Naive thymus-derived CD4-positive, alpha-beta T cell (primary cell): ENCODE measurements at regions not wholly inside any gene's neighbourhood (a gene's known extent, or its start where the extent isn't known, plus 50 kb on each side); places are given as distances from the start of the nearest gene placed in this dataset.

Experiments
- ATAC-seq: fragments of 150-1000 bp; cut with Tn5 transposase; 2 replicates; pipeline ENCODE4 v1.10.0; 2021; ENCODE audit warnings: mild to moderate bottlenecking, moderate library complexity
- CTCF ChIA-PET: fragments of 350-600 bp; sonication (Branson Sonifier 250); formaldehyde crosslinking; loops from one replicate; lab custom pipeline; 2021; ENCODE audit warnings: antibody characterized with exemption; lab: Charles Lee
- POLR2A ChIA-PET: fragments of 350-600 bp; sonication (Branson Sonifier 250); formaldehyde crosslinking; loops from one replicate; lab custom pipeline; 2021; ENCODE audit warnings: antibody characterized with exemption, inconsistent platforms; lab: Charles Lee
- DNase-seq, 9 donors: peaks; one replicate each; pipeline versions ENCODE4 v3.0.0 to v3.0.0-alpha.2; 2020 to 2022; ENCODE audit warnings: mixed read lengths in 1 of 9
- H3K27ac ChIP-seq: one replicate; pipeline ENCODE4 v1.7.0; 2013; ENCODE audit warnings: mild to moderate bottlenecking, low read depth, low read length, moderate library complexity
- H3K27me3 ChIP-seq, 2 donors: one replicate each; pipeline ENCODE4 v1.7.0; 2013; ENCODE audit warnings: low read length in 2 of 2, mild to moderate bottlenecking in 2 of 2, moderate library complexity in 2 of 2; ENCODE audit not compliant: control insufficient read depth in 2 of 2, insufficient read depth in 2 of 2
- H3K36me3 ChIP-seq, 3 experiments: 1 replicate in 2 of 3; 2 replicates in 1 of 3; pipeline ENCODE4 v1.7.0; 2013; ENCODE audit warnings: low read length in 3 of 3, mild to moderate bottlenecking in 3 of 3, moderate library complexity in 1 of 3; ENCODE audit not compliant: insufficient read depth in 3 of 3, control insufficient read depth in 2 of 3
- H3K4me1 ChIP-seq, 2 donors: one replicate each; pipeline ENCODE4 v1.7.0; 2013; ENCODE audit warnings: low read length in 2 of 2, mild to moderate bottlenecking in 2 of 2, moderate library complexity in 1 of 2; ENCODE audit not compliant: control insufficient read depth in 2 of 2, insufficient read depth in 2 of 2
- H3K4me3 ChIP-seq: 2 replicates; pipeline ENCODE4 v1.7.0; 2013; ENCODE audit warnings: mild to moderate bottlenecking, low read length
- H3K9me3 ChIP-seq, 3 experiments: 1 replicate in 2 of 3; 2 replicates in 1 of 3; pipeline ENCODE4 v1.7.0; 2013; ENCODE audit warnings: low read length in 3 of 3; ENCODE audit not compliant: control insufficient read depth in 2 of 3
- H3K27ac Mint-ChIP-seq, 9 donors: one replicate each; pipeline ENCODE4 v1.8.0; 2020 to 2022; ENCODE audit warnings: mixed read lengths in 9 of 9, mild to moderate bottlenecking in 8 of 9, moderate library complexity in 5 of 9, inconsistent platforms in 2 of 9
- H3K27me3 Mint-ChIP-seq, 5 donors: one replicate each; pipeline ENCODE4 v1.8.0; 2021 to 2022; ENCODE audit warnings: mixed read lengths in 5 of 5, mild to moderate bottlenecking in 1 of 5
- H3K36me3 Mint-ChIP-seq, 5 donors: one replicate each; pipeline ENCODE4 v1.8.0; 2020 to 2022; ENCODE audit warnings: mixed read lengths in 5 of 5, mild to moderate bottlenecking in 3 of 5, inconsistent platforms in 1 of 5
- H3K4me1 Mint-ChIP-seq, 7 donors: one replicate each; pipeline ENCODE4 v1.8.0; 2020 to 2022; ENCODE audit warnings: mixed read lengths in 7 of 7, mild to moderate bottlenecking in 3 of 7, inconsistent platforms in 1 of 7
- H3K4me3 Mint-ChIP-seq, 10 donors: one replicate each; pipeline ENCODE4 v1.8.0; 2020 to 2022; ENCODE audit warnings: mild to moderate bottlenecking in 10 of 10, mixed read lengths in 10 of 10, moderate library complexity in 6 of 10, inconsistent platforms in 2 of 10
- H3K9me3 Mint-ChIP-seq, 11 donors: one replicate each; pipeline ENCODE4 v1.8.0; 2020 to 2022; ENCODE audit warnings: mixed read lengths in 11 of 11, mild to moderate bottlenecking in 4 of 11, inconsistent platforms in 1 of 11, moderate library complexity in 1 of 11
- intact Hi-C, 2 donors: fragments of 100-400 bp; cut with micrococcal nuclease; formaldehyde crosslinking; loops; one replicate each; pipeline ENCODE4 v1.15.1; 2023

DNA sequence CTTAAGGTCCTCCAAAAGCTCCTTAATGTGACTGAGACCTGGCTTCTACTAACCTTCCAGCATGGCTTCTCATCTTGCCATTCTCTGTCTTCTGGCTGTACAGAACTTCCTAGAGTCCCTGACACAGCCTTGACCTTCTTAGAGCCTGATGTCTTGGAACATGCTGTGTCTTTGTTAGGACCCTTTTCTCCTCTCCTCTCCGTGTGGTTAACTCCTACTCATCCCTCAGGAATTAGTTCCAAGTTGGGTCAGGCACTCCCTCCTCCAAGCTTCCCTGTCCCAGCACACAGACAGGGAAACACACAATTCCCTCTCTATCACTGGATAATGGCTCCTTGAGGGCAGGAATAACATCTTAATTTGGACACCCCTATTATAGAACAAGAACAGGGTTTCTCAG, 275.4 kb upstream of the USP24 start:
- ATAC-seq (no peak), DNase-seq (no peak)
- POLR2A ChIA-PET: no interaction called here
- no peaks in the 10 kb centered on the region for H3K4me1 Mint-ChIP-seq
- peaks cover 0 to 4% (median 0%) of the 10 kb centered on the region in 11 donors for H3K9me3 Mint-ChIP-seq
- Histone ChIP-seq H3K27ac (no peak overlapping the region), H3K4me3 (no peak overlapping the region), H3K9me3 (no peaks in the 10 kb centered on the region), H3K4me1 (no peaks in the 10 kb centered on the region), H3K36me3 (no peaks in the 10 kb centered on the region), H3K27me3 (no peaks in the 10 kb centered on the region)
- CTCF ChIA-PET: no interaction called here
- peaks cover 0 to 4% (median 0%) of the 10 kb centered on the region in 5 donors for H3K36me3 Mint-ChIP-seq
- H3K27me3 Mint-ChIP-seq: peaks cover 0 to 11% (median 5%) of the 10 kb centered on the region in 5 donors
- no peak overlapping the region for H3K27ac Mint-ChIP-seq
- intact Hi-C loops: no loop called here
- H3K4me3 Mint-ChIP-seq: no peak overlapping the region

DNA sequence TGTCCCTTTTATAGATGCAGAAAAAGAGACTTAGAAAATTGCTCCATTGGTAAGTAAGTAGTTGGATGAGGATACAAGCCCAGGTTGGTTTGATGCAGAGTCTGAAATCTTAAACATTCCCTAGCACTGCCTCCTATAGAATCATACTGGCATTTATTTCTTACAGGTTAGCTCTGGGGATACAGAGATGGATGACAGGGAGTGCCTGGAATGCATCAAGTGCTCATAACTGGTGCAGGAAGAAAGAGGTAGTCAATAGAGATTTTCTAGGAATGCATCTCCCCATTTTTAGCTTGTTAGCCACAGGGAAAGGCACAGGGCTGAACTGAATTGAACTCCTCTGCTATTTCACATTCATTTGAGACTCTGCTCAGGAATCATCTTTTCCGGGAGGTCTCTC, 269.0 kb upstream of the USP24 start:
- Mint-ChIP-seq H3K9me3 (no peaks in the 10 kb centered on the region), H3K27me3 (peaks cover 6 to 23% (median 8%) of the 10 kb centered on the region in 5 donors)
- POLR2A ChIA-PET: no interaction called here

DNA sequence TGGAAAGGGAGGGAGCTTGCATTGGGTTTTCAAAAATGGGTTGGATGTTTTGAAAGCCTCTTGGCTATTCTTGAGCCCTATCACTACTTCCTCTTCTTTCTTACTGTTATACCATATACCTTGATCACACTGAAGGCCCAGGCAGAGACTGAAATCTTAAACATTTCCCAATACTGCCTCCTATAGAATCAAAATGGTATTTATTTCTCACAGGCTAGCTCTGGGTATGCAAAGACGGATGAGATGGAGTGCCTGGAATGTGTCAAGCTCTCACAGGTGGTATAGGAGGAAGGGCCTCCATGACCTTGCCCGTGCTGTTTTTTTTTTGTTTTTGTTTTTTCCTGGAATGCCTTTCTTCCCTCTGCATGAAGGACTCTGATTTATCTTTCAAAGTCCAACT, 268.4 kb upstream of the USP24 start:
- Mint-ChIP-seq H3K27ac (no peak overlapping the region), H3K4me1 (no peaks in the 10 kb centered on the region), H3K36me3 (no peaks in the 10 kb centered on the region), H3K9me3 (no peaks in the 10 kb centered on the region), H3K27me3 (peaks cover 6 to 23% (median 14%) of the 10 kb centered on the region in 5 donors), H3K4me3 (no peak overlapping the region)
- no peak overlapping the region for H3K4me3 ChIP-seq
- no peak for DNase-seq
- ChIA-PET POLR2A (no interaction called here), CTCF (no interaction called here)
- H3K36me3 ChIP-seq: no peaks in the 10 kb centered on the region
- no peaks in the 10 kb centered on the region for H3K27me3 ChIP-seq
- intact Hi-C loops: no loop called here
- H3K9me3 ChIP-seq: no peaks in the 10 kb centered on the region
- H3K4me1 ChIP-seq: no peaks in the 10 kb centered on the region
- no peak for ATAC-seq
- no peak overlapping the region for H3K27ac ChIP-seq

More for the DNA sequence above, 269.0 kb upstream of the USP24 start:
- H3K4me1 Mint-ChIP-seq: no peaks in the 10 kb centered on the region
- no peak overlapping the region for H3K4me3 Mint-ChIP-seq
- no peaks in the 10 kb centered on the region for H3K36me3 Mint-ChIP-seq
- no peak overlapping the region for H3K27ac ChIP-seq
- H3K4me1 ChIP-seq: no peaks in the 10 kb centered on the region
- CTCF ChIA-PET: no interaction called here
- no peaks in the 10 kb centered on the region for H3K9me3 ChIP-seq
- DNase-seq (no peak), ATAC-seq (no peak)
- H3K36me3 ChIP-seq: no peaks in the 10 kb centered on the region
- no peak overlapping the region for H3K27ac Mint-ChIP-seq
- intact Hi-C loops: no loop called here
- H3K27me3 ChIP-seq: no peaks in the 10 kb centered on the region
- H3K4me3 ChIP-seq: no peak overlapping the region

DNA sequence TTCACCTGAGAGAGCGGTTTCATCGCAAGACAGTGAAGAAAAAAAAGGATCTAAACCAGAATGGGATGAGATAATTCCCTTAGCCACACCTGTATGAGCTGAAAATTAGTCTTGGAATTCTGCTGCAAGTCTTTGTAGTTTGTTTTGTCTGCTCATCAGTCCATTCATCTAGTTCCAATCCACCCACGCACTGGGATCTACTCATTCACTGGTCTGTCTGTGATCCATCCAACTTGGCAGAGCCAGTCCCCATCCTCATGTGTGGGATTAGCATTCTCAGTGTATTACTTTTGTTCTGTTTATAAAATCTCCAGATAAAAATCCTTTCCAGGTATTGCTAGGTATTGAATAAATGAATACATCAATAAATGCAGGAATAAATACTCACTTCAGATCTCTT, 266.5 kb upstream of the USP24 start:
- CTCF ChIA-PET: no interaction called here
- H3K36me3 ChIP-seq: no peaks in the 10 kb centered on the region

DNA sequence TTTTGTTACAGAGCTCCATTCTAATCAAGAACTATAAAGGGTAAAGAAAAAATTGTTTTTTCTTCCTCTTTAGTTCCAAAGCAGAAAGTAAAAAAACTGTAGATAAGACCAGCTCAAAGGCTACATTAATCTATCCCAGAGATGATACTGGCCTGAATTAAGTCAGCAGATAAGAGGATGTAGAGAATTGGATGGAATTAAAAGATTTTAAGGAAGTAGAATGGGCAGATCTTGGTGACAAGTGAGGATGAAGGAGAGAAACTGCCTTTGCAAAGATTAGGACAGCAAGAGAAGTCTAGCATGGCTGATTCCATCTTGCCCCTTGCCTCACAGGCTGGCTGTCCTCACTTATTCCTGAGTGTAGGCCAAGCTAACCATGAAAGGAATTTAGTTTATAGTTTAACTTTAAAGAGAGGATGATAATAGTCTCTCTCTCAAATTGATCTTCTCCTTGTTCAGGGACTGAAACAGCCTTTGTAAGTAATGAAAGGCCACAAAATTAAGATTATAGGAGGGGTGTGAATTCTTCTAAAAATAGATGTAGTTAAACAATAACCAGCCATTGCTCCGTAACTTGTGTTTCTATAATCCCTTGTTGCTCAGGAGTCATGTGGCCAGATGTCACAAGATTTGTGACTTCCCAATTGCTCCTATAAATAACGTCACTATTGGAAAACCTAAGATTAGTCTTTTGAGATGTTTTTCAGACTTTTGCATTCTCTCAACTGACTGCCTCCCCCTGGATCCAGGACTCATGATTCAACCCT, 265.0 kb upstream of the USP24 start:
- Mint-ChIP-seq H3K27ac (no peak overlapping the region), H3K4me3 (no peak overlapping the region), H3K4me1 (no peaks in the 10 kb centered on the region), H3K27me3 (peaks cover 6 to 35% (median 22%) of the 10 kb centered on the region in 5 donors), H3K36me3 (no peaks in the 10 kb centered on the region), H3K9me3 (peaks cover 0 to 2% (median 0%) of the 10 kb centered on the region in 11 donors)
- intact Hi-C loops: no loop called here
- no peaks in the 10 kb centered on the region for H3K27me3 ChIP-seq
- no peak overlapping the region for H3K4me3 ChIP-seq
- DNase-seq: no peak
- ATAC-seq: no peak
- H3K4me1 ChIP-seq: no peaks in the 10 kb centered on the region
- H3K36me3 ChIP-seq: no peaks in the 10 kb centered on the region
- H3K27ac ChIP-seq: no peak overlapping the region
- CTCF ChIA-PET: no interaction called here
- POLR2A ChIA-PET: no interaction called here
- no peaks in the 10 kb centered on the region for H3K9me3 ChIP-seq

More for the DNA sequence above, 266.5 kb upstream of the USP24 start:
- H3K4me1 Mint-ChIP-seq: no peaks in the 10 kb centered on the region
- DNase-seq (no peak), ATAC-seq (no peak)
- no peak overlapping the region for H3K4me3 Mint-ChIP-seq
- peaks cover 0 to 2% (median 0%) of the 10 kb centered on the region in 11 donors for H3K9me3 Mint-ChIP-seq
- Histone ChIP-seq H3K4me3 (no peak overlapping the region), H3K27ac (no peak overlapping the region), H3K4me1 (no peaks in the 10 kb centered on the region), H3K9me3 (no peaks in the 10 kb centered on the region), H3K27me3 (no peaks in the 10 kb centered on the region)
- no peaks in the 10 kb centered on the region for H3K36me3 Mint-ChIP-seq
- POLR2A ChIA-PET: no interaction called here
- H3K27ac Mint-ChIP-seq: no peak overlapping the region
- intact Hi-C loops: no loop called here
- peaks cover 6 to 32% (median 19%) of the 10 kb centered on the region in 5 donors for H3K27me3 Mint-ChIP-seq

DNA sequence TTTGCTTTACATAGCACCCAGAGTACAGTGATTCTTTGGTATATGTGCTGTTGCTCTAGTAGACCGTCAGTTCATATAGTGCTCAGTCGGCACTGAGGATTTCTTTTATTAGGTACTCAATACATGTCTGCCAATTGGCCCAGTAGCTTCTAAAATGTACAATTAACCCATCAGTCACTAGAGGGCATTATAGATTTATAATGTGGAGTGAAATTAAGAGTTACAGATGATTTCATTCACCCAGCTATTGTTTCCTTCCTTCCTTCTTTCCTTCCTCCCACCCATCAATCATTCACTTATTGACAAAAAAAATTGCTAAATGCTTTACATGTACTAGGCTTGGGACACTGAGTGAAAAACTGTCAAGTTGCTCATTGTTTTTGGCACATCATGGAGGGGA, 263.6 kb upstream of the USP24 start:
- H3K4me3 Mint-ChIP-seq: no peak overlapping the region
- H3K4me1 Mint-ChIP-seq: peaks cover 0 to 1% (median 0%) of the 10 kb centered on the region in 7 donors
- peaks cover 0 to 2% (median 0%) of the 10 kb centered on the region in 11 donors for H3K9me3 Mint-ChIP-seq
- no peak overlapping the region for H3K4me3 ChIP-seq
- intact Hi-C loops: no loop called here
- peaks cover 11 to 38% (median 26%) of the 10 kb centered on the region in 5 donors for H3K27me3 Mint-ChIP-seq
- ChIA-PET POLR2A (no interaction called here), CTCF (no interaction called here)
- H3K9me3 ChIP-seq: no peaks in the 10 kb centered on the region
- no peaks in the 10 kb centered on the region for H3K36me3 ChIP-seq
- no peak overlapping the region for H3K27ac ChIP-seq
- H3K4me1 ChIP-seq: no peaks in the 10 kb centered on the region
- H3K36me3 Mint-ChIP-seq: no peaks in the 10 kb centered on the region
- no peak overlapping the region for H3K27ac Mint-ChIP-seq
- ATAC-seq: no peak
- DNase-seq: no peak
- no peaks in the 10 kb centered on the region for H3K27me3 ChIP-seq

DNA sequence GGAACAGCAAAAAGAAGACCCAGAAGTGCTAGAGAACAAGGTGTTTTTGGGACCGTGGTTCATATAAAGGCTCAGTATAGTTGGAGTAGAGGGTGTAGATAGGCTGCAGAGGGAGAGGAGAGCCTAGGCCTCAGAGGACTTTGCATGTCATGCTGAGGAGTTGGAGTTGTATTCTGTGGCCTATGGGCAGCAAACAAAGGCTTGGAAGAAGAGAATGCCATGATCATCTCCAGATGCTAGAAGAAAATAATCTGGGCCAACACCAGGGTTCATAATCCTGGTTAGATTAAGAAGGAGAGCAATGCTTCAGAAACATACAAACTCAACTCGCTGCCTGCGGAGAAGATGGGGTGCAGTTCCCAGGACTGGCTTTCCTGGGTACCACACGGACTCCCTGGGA, 262.8 kb upstream of the USP24 start:
- CTCF ChIA-PET: no interaction called here

More for the DNA sequence above, 262.8 kb upstream of the USP24 start:
- peaks cover 0 to 1% (median 0%) of the 10 kb centered on the region in 7 donors for H3K4me1 Mint-ChIP-seq
- Histone ChIP-seq H3K4me3 (no peak overlapping the region), H3K4me1 (no peaks in the 10 kb centered on the region), H3K9me3 (no peaks in the 10 kb centered on the region), H3K27ac (no peak overlapping the region), H3K36me3 (no peaks in the 10 kb centered on the region), H3K27me3 (no peaks in the 10 kb centered on the region)
- ATAC-seq (no peak), DNase-seq (no peak)
- peaks cover 0 to 2% (median 0%) of the 10 kb centered on the region in 11 donors for H3K9me3 Mint-ChIP-seq
- intact Hi-C loops: no loop called here
- no peak overlapping the region for H3K27ac Mint-ChIP-seq
- POLR2A ChIA-PET: no interaction called here
- no peak overlapping the region for H3K4me3 Mint-ChIP-seq
- peaks cover 15 to 38% (median 34%) of the 10 kb centered on the region in 5 donors for H3K27me3 Mint-ChIP-seq
- no peaks in the 10 kb centered on the region for H3K36me3 Mint-ChIP-seq
